ENCODE measurements at regions not wholly inside any gene's neighbourhood (a gene's known extent, or its start where the extent isn't known, plus 50 kb on each side); places are given as distances from the start of the nearest gene placed in this dataset.

DNA sequence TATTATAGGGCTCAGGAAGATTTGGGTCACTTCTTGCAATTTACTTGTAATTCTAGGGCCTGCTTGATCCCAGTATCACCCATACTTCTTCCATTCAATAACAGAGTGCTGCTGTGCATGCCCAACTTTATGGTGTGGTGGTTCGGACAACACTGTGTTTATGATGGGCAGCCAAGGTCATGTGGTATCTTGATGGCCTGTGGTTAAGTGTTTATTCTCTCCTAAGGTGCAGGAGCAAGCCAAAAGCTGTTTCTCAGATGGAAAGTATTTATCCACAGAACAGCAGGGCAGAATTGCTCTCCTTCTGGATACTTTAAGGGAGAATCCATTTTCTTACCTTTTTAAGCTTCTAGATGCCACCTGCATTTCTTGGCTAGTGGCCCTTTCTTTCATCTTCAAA is 433.8 kb downstream of the SH2D4B start:
- Histone ChIP-seq H3K4me3 (ENCODE audit: low read depth, low read length, poor library complexity, severe bottlenecking) (no peak overlapping the region), H4K20me1 (ENCODE audit: insufficient read depth, low read length) (no peaks in the 10 kb centered on the region), H3K9me3 (ENCODE audit: low read length) (no peaks in the 10 kb centered on the region), H3K27ac (ENCODE audit: low read depth, low read length, poor library complexity, severe bottlenecking) (no peak overlapping the region), H3K36me3 (ENCODE audit: insufficient read depth, low read length) (no peaks in the 10 kb centered on the region), H3K9me2 (ENCODE audit: low read depth, low read length) (no peaks in the 10 kb centered on the region), H3K4me1 (ENCODE audit: insufficient read depth, low read length, severe bottlenecking) (no peaks in the 10 kb centered on the region), H3K4me2 (ENCODE audit: low read length) (no peak overlapping the region), H2AFZ (ENCODE audit: low read length) (no peak overlapping the region), H3F3A (ENCODE audit: insufficient read depth, low read length) (no peaks in the 10 kb centered on the region), H3K79me2 (ENCODE audit: insufficient read depth, low read length) (no peaks in the 10 kb centered on the region), H3K27me3 (ENCODE audit: insufficient read depth, low read length) (no peaks in the 10 kb centered on the region), H3K9ac (ENCODE audit: low read length) (no peak overlapping the region)
- no peak for TF ChIP-seq EZH2 (IDR thresholded peaks at IDR 0.05; ENCODE audit: borderline replicate concordance, low read length)
- TF ChIP-seq, protein P1, sequence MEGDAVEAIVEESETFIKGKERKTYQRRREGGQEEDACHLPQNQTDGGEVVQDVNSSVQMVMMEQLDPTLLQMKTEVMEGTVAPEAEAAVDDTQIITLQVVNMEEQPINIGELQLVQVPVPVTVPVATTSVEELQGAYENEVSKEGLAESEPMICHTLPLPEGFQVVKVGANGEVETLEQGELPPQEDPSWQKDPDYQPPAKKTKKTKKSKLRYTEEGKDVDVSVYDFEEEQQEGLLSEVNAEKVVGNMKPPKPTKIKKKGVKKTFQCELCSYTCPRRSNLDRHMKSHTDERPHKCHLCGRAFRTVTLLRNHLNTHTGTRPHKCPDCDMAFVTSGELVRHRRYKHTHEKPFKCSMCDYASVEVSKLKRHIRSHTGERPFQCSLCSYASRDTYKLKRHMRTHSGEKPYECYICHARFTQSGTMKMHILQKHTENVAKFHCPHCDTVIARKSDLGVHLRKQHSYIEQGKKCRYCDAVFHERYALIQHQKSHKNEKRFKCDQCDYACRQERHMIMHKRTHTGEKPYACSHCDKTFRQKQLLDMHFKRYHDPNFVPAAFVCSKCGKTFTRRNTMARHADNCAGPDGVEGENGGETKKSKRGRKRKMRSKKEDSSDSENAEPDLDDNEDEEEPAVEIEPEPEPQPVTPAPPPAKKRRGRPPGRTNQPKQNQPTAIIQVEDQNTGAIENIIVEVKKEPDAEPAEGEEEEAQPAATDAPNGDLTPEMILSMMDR (IDR thresholded peaks at IDR 0.05; ENCODE audit: low read length), result no peak

DNA sequence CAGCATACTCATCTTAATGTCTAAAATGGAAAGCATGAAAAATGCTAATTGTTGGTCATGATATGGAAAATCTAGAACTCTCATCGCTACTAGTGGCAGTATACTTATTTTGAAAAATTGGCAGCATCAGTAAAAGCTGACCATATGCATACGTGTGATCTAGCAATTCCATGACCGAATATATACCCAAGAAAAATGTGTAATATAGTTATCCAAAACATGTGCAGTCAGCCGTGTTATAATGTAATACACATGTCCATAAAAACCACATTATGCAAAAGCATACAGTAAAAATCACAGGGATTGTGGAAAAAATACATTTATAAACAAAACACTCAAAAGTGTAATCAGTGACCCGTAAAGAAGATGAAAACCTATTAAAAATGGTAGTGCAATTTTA is 439.0 kb downstream of the SH2D4B start:
- Histone ChIP-seq H3K27me3 (ENCODE audit: insufficient read depth, low read length) (no peaks in the 10 kb centered on the region), H3K4me3 (ENCODE audit: low read depth, low read length, poor library complexity, severe bottlenecking) (no peak overlapping the region), H3K9me3 (ENCODE audit: low read length) (no peaks in the 10 kb centered on the region), H4K20me1 (ENCODE audit: insufficient read depth, low read length) (no peaks in the 10 kb centered on the region), H3K36me3 (ENCODE audit: insufficient read depth, low read length) (no peaks in the 10 kb centered on the region), H3K79me2 (ENCODE audit: insufficient read depth, low read length) (no peaks in the 10 kb centered on the region), H2AFZ (ENCODE audit: low read length) (no peak overlapping the region), H3K27ac (ENCODE audit: low read depth, low read length, poor library complexity, severe bottlenecking) (no peak overlapping the region), H3F3A (ENCODE audit: insufficient read depth, low read length) (no peaks in the 10 kb centered on the region), H3K9me2 (ENCODE audit: low read depth, low read length) (no peaks in the 10 kb centered on the region), H3K9ac (ENCODE audit: low read length) (no peak overlapping the region), H3K4me2 (ENCODE audit: low read length) (no peak overlapping the region), H3K4me1 (ENCODE audit: insufficient read depth, low read length, severe bottlenecking) (no peaks in the 10 kb centered on the region)
- TF ChIP-seq, protein P1 (IDR thresholded peaks at IDR 0.05; ENCODE audit: low read length), result no peak
- no peak for TF ChIP-seq EZH2 (IDR thresholded peaks at IDR 0.05; ENCODE audit: borderline replicate concordance, low read length)

DNA sequence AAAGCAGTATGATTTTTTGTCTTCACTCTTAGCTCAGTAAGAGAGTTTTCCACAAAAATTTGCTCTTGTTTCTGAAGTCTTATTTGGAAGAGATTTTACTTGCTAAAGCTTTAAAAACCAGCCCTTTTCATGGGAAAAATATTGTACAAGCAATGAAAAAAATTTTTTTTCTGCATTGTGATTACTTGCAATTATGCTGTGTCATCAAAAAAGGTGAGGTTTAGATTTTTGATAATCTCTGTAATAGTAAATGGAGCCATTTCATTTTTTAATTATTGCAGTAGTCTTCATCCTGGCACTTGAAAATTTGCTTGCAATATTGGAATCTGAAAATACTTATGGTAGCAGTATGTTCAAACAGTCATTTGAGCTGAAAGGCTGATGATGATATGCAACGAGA is 447.4 kb downstream of the SH2D4B start:
- Histone ChIP-seq H3K79me2 (ENCODE audit: insufficient read depth, low read length) (no peaks in the 10 kb centered on the region), H3K27me3 (ENCODE audit: insufficient read depth, low read length) (no peaks in the 10 kb centered on the region), H3K27ac (ENCODE audit: low read depth, low read length, poor library complexity, severe bottlenecking) (no peak overlapping the region), H3K4me3 (ENCODE audit: low read depth, low read length, poor library complexity, severe bottlenecking) (no peak overlapping the region), H3F3A (ENCODE audit: insufficient read depth, low read length) (no peaks in the 10 kb centered on the region), H3K9ac (ENCODE audit: low read length) (no peak overlapping the region), H3K36me3 (ENCODE audit: insufficient read depth, low read length) (no peaks in the 10 kb centered on the region), H3K4me1 (ENCODE audit: insufficient read depth, low read length, severe bottlenecking) (no peaks in the 10 kb centered on the region), H4K20me1 (ENCODE audit: insufficient read depth, low read length) (no peaks in the 10 kb centered on the region), H2AFZ (ENCODE audit: low read length) (no peak overlapping the region), H3K9me2 (ENCODE audit: low read depth, low read length) (no peaks in the 10 kb centered on the region), H3K9me3 (ENCODE audit: low read length) (no peaks in the 10 kb centered on the region), H3K4me2 (ENCODE audit: low read length) (no peak overlapping the region)
- TF ChIP-seq EZH2 (IDR thresholded peaks at IDR 0.05; ENCODE audit: borderline replicate concordance, low read length), result no peak
- TF ChIP-seq, protein P1 (IDR thresholded peaks at IDR 0.05; ENCODE audit: low read length), result no peak
